Prostate gland (tissue), 2 donors: ENCODE measurements at regions not wholly inside any gene's neighbourhood (a gene's known extent, or its start where the extent isn't known, plus 50 kb on each side); places are given as distances from the start of the nearest gene placed in this dataset.

Source experiments
- DNase-seq: peaks from one replicate; pipeline ENCODE4 v3.0.0-alpha.2; 2019; ENCODE audit warnings: low spot score
- H3K27ac ChIP-seq, 2 donors: fragments of 200-600 bp; sonication (generic); 2 replicates each; pipeline ENCODE4 v1.5.1; 2017 to 2019
- H3K27me3 ChIP-seq: fragments of 200-600 bp; sonication (generic); replicated peaks from 2 replicates; pipeline ENCODE4 v1.5.1; 2019; ENCODE audit not compliant: insufficient read depth
- H3K36me3 ChIP-seq, 2 donors: fragments of 200-600 bp; sonication (generic); 1 replicate in 1 of 2; 2 replicates in 1 of 2; pipeline versions ENCODE4 v1.5.1 to v1.8.1; 2017 to 2019
- H3K4me1 ChIP-seq: fragments of 200-600 bp; sonication (generic); replicated peaks from 2 replicates; pipeline ENCODE4 v1.5.1; 2019
- H3K4me3 ChIP-seq, 2 donors: fragments of 200-600 bp; sonication (generic); 2 replicates each; pipeline ENCODE4 v1.5.1; 2017 to 2019
- H3K9me3 ChIP-seq: fragments of 200-600 bp; sonication (generic); 2 replicates; pipeline ENCODE4 v1.5.1; 2017
- CTCF ChIP-seq, 4 experiments: fragments of 200-600 bp in 2 of 4; fragments of 450-650 bp in 2 of 4; sonication (generic) in 2 of 4; IDR thresholded peaks; 1 replicate in 3 of 4; 2 replicates in 1 of 4; pipeline ENCODE4 v1.5.1; 2016 to 2019; ENCODE audit warnings: antibody characterized with exemption in 4 of 4, mild to moderate bottlenecking in 2 of 4, moderate library complexity in 2 of 4
- POLR2A ChIP-seq: fragments of 450-650 bp; IDR thresholded peaks from one replicate; pipeline ENCODE4 v1.6.1; 2016; ENCODE audit warnings: antibody characterized with exemption, mild to moderate bottlenecking
- POLR2AphosphoS5 ChIP-seq: sonication (generic); formaldehyde crosslinking; IDR thresholded peaks from one replicate; pipeline ENCODE4 v1.6.1; 2017; ENCODE audit warnings: antibody characterized with exemption
- WGBS: methylation state at CpG from one replicate; pipeline ENCODE4 v1.1.5; 2018; 5-methylcytosine and 5-hydroxymethylcytosine counted together
- intact Hi-C: fragments of 100-400 bp; cut with DNase I; formaldehyde crosslinking; loops from one replicate; pipeline ENCODE4 v1.14.2; 2022

GRCh38 chr13:34137200-34137599, 319.3 kb downstream of the RFC3 start:
- TF ChIP-seq CTCF (IDR thresholded peaks at IDR 0.05) (no peak), POLR2AphosphoS5 (no peak), POLR2A (no peak)
- no peak overlapping the region for H3K4me3 ChIP-seq
- intact Hi-C loops: no loop called here
- H3K36me3 ChIP-seq: no peaks in the 10 kb centered on the region
- H3K27me3 ChIP-seq: no peaks in the 10 kb centered on the region
- no peak overlapping the region for H3K27ac ChIP-seq
- H3K4me1 ChIP-seq: no peaks in the 10 kb centered on the region
- WGBS: 92% methylated on average over 2 of the region's 2 CpGs
- DNase-seq: no peak
- no peaks in the 10 kb centered on the region for H3K9me3 ChIP-seq

- WGBS: 39% methylated on average over 4 of the region's 4 CpGs
- H3K36me3 ChIP-seq: no peaks in the 10 kb centered on the region
Measured at GRCh38 chr13:34139660-34140227, 321.8 kb downstream of the RFC3 start.

GRCh38 chr13:34143637-34144036, 325.7 kb downstream of the RFC3 start:
- intact Hi-C loops: no loop called here
- 100% methylated on average over 1 of the region's 1 CpG for WGBS
- TF ChIP-seq POLR2AphosphoS5 (no peak), POLR2A (no peak), CTCF (IDR thresholded peaks at IDR 0.05) (no peak)

More at GRCh38 chr13:34139660-34140227, 321.8 kb downstream of the RFC3 start:
- Histone ChIP-seq H3K9me3 (no peaks in the 10 kb centered on the region), H3K4me1 (no peaks in the 10 kb centered on the region), H3K27me3 (no peaks in the 10 kb centered on the region), H3K27ac (no peak overlapping the region), H3K4me3 (no peak overlapping the region)
- no peak for DNase-seq
- intact Hi-C loops: no loop called here
- TF ChIP-seq POLR2AphosphoS5 (no peak), POLR2A (no peak), CTCF (IDR thresholded peaks at IDR 0.05) (no peak)

GRCh38 chr13:34144142-34144541, 326.2 kb downstream of the RFC3 start:
- intact Hi-C loops: no loop called here
- Histone ChIP-seq H3K36me3 (no peaks in the 10 kb centered on the region), H3K4me3 (no peak overlapping the region), H3K4me1 (no peaks in the 10 kb centered on the region), H3K9me3 (no peaks in the 10 kb centered on the region), H3K27ac (no peak overlapping the region), H3K27me3 (no peaks in the 10 kb centered on the region)
- 90% methylated on average over 3 of the region's 3 CpGs for WGBS
- no peak for DNase-seq
- TF ChIP-seq POLR2A: no peak
- TF ChIP-seq POLR2AphosphoS5: no peak
- TF ChIP-seq CTCF (IDR thresholded peaks at IDR 0.05): no peak

More at GRCh38 chr13:34143637-34144036, 325.7 kb downstream of the RFC3 start:
- Histone ChIP-seq H3K4me3 (no peak overlapping the region), H3K27ac (no peak overlapping the region), H3K27me3 (no peaks in the 10 kb centered on the region), H3K9me3 (no peaks in the 10 kb centered on the region), H3K36me3 (no peaks in the 10 kb centered on the region), H3K4me1 (no peaks in the 10 kb centered on the region)
- no peak for DNase-seq

- Histone ChIP-seq H3K4me1 (no peaks in the 10 kb centered on the region), H3K4me3 (no peak overlapping the region), H3K36me3 (no peaks in the 10 kb centered on the region), H3K27me3 (no peaks in the 10 kb centered on the region), H3K27ac (no peak overlapping the region), H3K9me3 (no peaks in the 10 kb centered on the region)
- DNase-seq: no peak
- intact Hi-C loops: no loop called here
- TF ChIP-seq CTCF (IDR thresholded peaks at IDR 0.05) (no peak), POLR2A (no peak), POLR2AphosphoS5 (no peak)
- WGBS: 57% methylated on average over 3 of the region's 3 CpGs
Measured at GRCh38 chr13:34145061-34145460, 327.1 kb downstream of the RFC3 start.
